Choroid plexus epithelial cell (primary cell): ENCODE measurements at regions not wholly inside any gene's neighbourhood (a gene's known extent, or its start where the extent isn't known, plus 50 kb on each side); places are given as distances from the start of the nearest gene placed in this dataset.

ENCODE experiments used
- DNase-seq: peaks from one replicate; pipeline ENCODE4 v3.0.0-alpha.2; 2010; ENCODE audit warnings: low read depth
- H3K4me3 ChIP-seq: 2 replicates; pipeline ENCODE4 v1.5.1; 2011; ENCODE audit warnings: low read depth, mild to moderate bottlenecking, control low read depth, low read length, moderate library complexity
- TF ChIP-seq, protein P1 (sequence below): conservative IDR thresholded peaks from 2 replicates; pipeline ENCODE4 v1.5.1; 2011; ENCODE audit warnings: low read depth, mild to moderate bottlenecking, control low read depth, inconsistent platforms, low read length, moderate library complexity

GRCh38 chr5:138641547-138642298, 66.5 kb upstream of the HSPA9 start:
- DNase-seq, result peak; percentile 79
- H3K4me3 ChIP-seq, result no peak overlapping the region
- TF ChIP-seq, protein P1, sequence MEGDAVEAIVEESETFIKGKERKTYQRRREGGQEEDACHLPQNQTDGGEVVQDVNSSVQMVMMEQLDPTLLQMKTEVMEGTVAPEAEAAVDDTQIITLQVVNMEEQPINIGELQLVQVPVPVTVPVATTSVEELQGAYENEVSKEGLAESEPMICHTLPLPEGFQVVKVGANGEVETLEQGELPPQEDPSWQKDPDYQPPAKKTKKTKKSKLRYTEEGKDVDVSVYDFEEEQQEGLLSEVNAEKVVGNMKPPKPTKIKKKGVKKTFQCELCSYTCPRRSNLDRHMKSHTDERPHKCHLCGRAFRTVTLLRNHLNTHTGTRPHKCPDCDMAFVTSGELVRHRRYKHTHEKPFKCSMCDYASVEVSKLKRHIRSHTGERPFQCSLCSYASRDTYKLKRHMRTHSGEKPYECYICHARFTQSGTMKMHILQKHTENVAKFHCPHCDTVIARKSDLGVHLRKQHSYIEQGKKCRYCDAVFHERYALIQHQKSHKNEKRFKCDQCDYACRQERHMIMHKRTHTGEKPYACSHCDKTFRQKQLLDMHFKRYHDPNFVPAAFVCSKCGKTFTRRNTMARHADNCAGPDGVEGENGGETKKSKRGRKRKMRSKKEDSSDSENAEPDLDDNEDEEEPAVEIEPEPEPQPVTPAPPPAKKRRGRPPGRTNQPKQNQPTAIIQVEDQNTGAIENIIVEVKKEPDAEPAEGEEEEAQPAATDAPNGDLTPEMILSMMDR, result peak; percentile 92

GRCh38 chr5:138640646-138641254, 65.5 kb upstream of the HSPA9 start:
- TF ChIP-seq, protein P1, result no peak
- DNase-seq, result no peak
- H3K4me3 ChIP-seq, result no peak overlapping the region

- TF ChIP-seq, protein P1, result no peak
- H3K4me3 ChIP-seq, result no peak overlapping the region
- DNase-seq, result no peak
Observed at GRCh38 chr5:138640138-138640537, 64.9 kb upstream of the HSPA9 start.

GRCh38 chr5:138639326-138639725, 64.1 kb upstream of the HSPA9 start:
- H3K4me3 ChIP-seq, result no peak overlapping the region
- TF ChIP-seq, protein P1, result no peak
- no peak for DNase-seq

DNA sequence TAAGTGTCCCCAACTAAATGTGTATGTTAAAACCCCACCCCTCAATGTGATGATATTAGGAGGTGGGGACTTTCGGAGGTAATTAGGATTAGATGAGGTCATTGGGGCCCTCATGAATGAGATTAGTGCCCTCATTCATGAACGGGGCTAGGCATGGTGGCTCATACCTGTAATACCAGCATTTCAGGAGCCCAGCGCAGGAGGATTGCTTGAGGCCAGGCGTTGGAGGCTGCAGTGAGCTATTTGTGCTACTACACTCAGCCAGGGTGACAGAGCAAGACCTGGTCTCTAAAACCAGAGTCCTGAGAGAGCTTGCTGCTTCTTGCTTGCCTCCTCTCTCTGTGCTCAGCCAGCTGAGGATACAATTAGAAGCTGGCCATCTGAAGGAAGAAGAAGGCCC, 62.1 kb upstream of the HSPA9 start:
- DNase-seq, result no peak
- TF ChIP-seq, protein P1, result no peak
- H3K4me3 ChIP-seq, result no peak overlapping the region

DNA sequence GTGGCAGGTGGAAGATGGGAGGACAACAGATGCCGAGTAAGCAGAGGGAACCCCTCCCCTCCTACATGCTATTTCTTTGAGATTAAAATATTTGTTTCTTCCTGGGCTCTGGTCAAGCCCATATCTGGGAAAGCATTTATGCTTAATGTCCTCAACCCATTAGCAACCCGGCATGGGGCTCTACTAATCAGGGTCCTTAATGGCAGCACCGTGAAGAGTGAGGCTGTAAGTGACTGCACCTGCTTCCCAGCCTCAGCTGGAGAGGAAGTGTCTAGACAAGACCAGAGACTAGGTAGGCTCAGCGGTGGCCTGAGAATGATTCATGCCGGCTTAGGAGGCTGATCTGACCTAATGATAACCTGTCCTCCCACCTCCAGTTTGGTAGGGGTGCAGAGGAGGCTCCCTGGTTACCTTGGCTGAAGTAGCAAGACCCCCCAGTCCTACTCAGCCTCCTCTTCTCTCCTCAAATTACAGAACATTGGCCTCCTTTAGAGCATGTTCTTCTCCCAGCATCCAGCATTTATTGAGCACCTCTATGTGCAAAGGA, 61.3 kb upstream of the HSPA9 start:
- no peak for DNase-seq
- TF ChIP-seq, protein P1, result no peak
- H3K4me3 ChIP-seq, result no peak overlapping the region
